ENCODE measurements at regions not wholly inside any gene's neighbourhood (a gene's known extent, or its start where the extent isn't known, plus 50 kb on each side); places are given as distances from the start of the nearest gene placed in this dataset.

DNA sequence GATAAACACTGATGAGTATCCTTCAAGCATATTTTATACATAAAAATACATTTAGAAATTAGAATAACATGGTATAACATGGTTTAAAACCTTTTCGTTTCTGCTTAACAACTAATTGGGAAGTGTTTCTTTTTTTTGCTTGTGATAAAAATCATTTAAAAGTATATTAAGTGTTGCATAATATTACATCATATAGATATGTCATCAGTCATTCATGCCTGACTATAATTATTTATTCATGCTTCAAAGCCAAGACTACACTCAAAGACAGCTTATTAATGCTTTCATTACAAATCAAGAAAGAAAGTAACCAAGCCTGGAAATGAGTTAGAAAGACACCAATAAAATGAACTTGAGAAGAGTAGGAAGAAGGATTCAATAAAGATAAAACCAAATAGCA lies 136.6 kb upstream of the TP63 start:
- DNase-seq (no peak), ATAC-seq (no peak)
- Mint-ChIP-seq H3K36me3 (peaks cover 0 to 5% (median 0%) of the 10 kb centered on the region in 3 donors), H3K9me3 (peaks cover 0 to 4% (median 0%) of the 10 kb centered on the region in 9 donors), H3K4me1 (peaks cover 0 to 2% (median 0%) of the 10 kb centered on the region in 4 donors), H3K4me3 (no peak overlapping the region), H3K27me3 (no peaks in the 10 kb centered on the region), H3K27ac (no peak overlapping the region)
- POLR2A ChIA-PET: no interaction called here

DNA sequence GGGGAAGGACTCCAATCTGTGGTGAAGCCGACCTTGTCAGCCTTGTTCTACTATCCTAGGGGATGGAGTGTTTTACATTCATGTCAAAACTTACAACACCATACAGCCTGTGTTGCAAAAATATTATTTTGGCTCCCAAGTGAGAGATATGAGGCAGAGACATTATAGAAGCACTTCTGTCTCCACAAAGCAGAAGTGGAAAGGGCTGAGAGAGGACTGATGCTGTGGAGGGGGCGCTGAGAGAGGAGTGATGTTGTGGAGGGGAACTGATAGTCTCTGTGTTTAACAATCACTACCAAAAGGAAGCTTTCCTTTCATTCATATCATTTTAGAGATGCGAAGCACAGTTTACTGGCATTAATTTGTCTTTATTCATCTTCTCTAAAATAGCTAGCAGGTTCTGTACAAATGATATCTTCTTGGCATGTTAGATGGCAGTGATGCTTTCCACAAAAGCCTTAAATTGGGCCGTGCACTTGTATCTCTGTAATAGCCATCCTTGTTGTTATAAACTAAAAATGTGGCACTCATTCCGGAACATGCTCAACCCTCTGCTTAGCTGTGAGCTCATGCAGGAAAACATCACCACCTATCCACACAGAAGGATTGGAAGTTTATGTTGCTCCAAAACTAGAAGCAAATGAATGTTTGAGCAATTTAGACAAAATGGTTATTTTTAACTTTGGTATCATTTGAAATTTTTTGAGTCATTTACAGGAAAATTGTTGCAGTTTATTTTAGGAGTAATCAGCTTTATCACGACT lies 134.6 kb upstream of the TP63 start:
- Mint-ChIP-seq H3K4me1 (peaks cover 2 to 14% (median 6%) of the 10 kb centered on the region in 4 donors), H3K36me3 (peaks cover 0 to 5% (median under 1%) of the 10 kb centered on the region in 3 donors), H3K27ac (peak overlapping the region in 1 of 10 donors; percentile 13), H3K27me3 (no peaks in the 10 kb centered on the region), H3K4me3 (no peak overlapping the region), H3K9me3 (peaks cover 0 to 11% (median 4%) of the 10 kb centered on the region in 9 donors)
- ATAC-seq (no peak), DNase-seq (no peak)
- POLR2A ChIA-PET: interaction anchor here (0.7 kb wide), 1 partner anchor 170 kb away, joined by 3 read pairs; no protein-coding TSS in a partner anchor

DNA sequence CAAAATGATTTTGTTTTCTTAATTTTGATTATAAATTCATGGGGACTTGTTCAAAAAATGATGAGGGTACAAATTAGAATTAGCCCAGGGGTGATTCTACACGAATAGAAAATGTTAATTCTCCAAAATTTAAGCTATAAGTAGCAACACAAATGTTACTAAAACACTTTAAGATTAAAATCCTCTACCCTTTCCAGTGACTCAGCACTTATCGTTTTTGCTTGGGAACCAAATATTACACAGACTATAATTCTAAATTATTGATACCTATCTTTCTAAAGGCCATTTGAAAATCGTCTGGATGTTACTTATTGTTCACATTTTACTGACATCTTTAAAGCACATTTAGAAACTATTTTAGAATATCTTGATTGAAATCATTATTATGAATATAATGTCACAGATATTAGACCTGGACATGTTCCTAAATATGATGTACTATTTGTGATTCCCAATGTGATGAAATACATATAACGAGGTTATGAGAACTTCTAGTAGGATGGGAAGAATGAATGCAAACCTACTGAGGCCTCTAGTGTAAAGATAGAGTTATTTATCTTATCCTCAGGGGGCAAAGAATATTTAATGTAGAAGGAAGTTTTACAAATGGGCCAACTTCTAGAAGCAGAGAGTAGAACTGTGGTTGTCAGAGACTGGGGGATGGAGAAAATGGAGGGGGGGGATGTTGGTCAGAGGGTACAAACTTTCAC lies 132.0 kb upstream of the TP63 start:
- Mint-ChIP-seq H3K27me3 (no peaks in the 10 kb centered on the region), H3K4me3 (no peak overlapping the region), H3K4me1 (peaks cover 5 to 25% (median 13%) of the 10 kb centered on the region in 4 donors), H3K36me3 (peaks cover 0 to 1% (median 0%) of the 10 kb centered on the region in 3 donors), H3K27ac (peak overlapping the region in 1 of 10 donors; percentile 58), H3K9me3 (peaks cover 0 to 16% (median 4%) of the 10 kb centered on the region in 9 donors)
- POLR2A ChIA-PET: no interaction called here
- ATAC-seq (no peak), DNase-seq (no peak)

DNA sequence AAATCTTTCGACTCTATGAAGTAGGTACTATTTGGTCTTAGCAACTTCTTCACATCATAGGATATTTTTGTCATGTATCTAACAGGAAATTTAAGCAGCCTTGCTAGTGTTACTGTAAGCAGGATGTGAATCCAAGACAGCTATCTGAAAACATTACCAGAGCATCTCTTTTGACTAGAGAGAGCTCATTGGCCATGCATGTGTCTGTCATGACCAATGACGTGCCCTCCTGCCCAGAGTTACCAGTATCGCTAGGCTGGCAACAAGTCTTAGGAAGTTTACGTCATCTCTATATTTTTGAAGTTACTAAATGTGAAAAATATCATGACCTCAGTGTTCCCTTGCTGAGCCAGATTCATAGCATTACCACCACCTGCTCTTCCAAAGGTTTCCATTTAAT lies 130.9 kb upstream of the TP63 start:
- no peak for ATAC-seq
- peaks cover 5 to 26% (median 13%) of the 10 kb centered on the region in 4 donors for H3K4me1 Mint-ChIP-seq

DNA sequence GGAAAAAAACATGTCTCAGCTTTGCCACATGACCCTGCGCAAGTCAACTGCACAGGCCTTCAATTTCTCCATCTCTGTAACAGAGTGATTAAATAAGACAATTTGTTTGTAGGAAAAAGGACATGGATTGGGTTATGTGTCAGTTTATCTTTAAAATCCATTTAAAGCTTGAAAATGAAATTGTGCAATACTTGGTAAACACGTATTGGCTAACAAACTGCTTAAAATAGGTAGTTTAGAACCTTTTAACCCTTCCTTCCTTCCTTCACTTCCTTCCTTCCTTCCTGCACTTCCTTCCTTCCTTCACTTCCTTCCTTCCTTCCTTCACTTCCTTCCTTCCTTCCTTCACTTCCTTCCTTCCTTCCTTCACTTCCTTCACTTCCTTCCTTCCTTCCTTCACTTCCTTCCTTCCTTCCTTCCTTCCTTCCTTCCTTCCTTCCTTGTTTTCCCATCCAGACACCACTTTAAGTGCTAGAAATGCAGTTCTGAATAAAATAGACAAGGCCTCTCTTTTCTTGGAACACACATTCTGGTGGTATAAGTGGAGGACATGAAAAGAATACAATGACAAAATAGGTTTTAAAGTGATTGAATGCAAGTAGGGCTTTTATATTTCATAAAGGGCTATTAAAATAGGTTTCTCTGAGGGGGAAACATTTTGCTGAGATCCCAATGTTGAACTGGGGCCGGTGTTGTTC lies 130.2 kb upstream of the TP63 start:
- DNase-seq (no peak), ATAC-seq (no peak)
- peaks cover 0 to 1% (median 0%) of the 10 kb centered on the region in 3 donors for H3K36me3 Mint-ChIP-seq
- POLR2A ChIA-PET: no interaction called here
- H3K27me3 Mint-ChIP-seq: no peaks in the 10 kb centered on the region
- peaks cover 5 to 26% (median 13%) of the 10 kb centered on the region in 4 donors for H3K4me1 Mint-ChIP-seq
- no peak overlapping the region for H3K4me3 Mint-ChIP-seq
- peaks cover 0 to 16% (median 4%) of the 10 kb centered on the region in 9 donors for H3K9me3 Mint-ChIP-seq
- peak overlapping the region in 9 of 10 donors; percentile 20 to 77 (median 37) for H3K27ac Mint-ChIP-seq

More for the DNA sequence above, 130.9 kb upstream of the TP63 start:
- POLR2A ChIA-PET: no interaction called here
- Mint-ChIP-seq H3K27me3 (no peaks in the 10 kb centered on the region), H3K36me3 (peaks cover 0 to 1% (median 0%) of the 10 kb centered on the region in 3 donors), H3K4me3 (no peak overlapping the region), H3K9me3 (peaks cover 0 to 16% (median 4%) of the 10 kb centered on the region in 9 donors), H3K27ac (peak overlapping the region in 1 of 10 donors; percentile 22)
- no peak for DNase-seq

DNA sequence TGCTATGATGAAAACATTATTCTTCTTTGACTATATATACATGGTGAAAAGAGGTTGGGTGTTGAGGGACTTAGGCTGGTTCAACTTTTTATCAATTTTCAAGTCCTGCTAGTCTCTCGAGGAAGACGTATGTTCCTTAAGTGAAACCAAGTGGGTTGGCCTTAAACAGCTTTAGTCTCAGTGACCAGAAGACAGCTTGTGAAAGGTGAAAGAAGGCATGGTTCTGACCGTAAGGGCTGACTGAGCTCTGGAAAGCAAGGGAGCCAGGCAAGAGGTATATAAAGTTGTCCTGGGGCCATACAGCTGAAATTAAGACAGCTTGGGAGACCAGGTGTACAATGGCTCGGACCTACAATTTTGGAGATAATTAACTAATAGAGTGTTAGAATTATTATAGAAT lies 128.9 kb upstream of the TP63 start:
- Mint-ChIP-seq H3K36me3 (peaks cover 0 to 1% (median 0%) of the 10 kb centered on the region in 3 donors), H3K4me1 (peaks cover 5 to 26% (median 13%) of the 10 kb centered on the region in 4 donors), H3K27me3 (peaks cover 0 to 4% (median 0%) of the 10 kb centered on the region in 5 donors), H3K4me3 (no peak overlapping the region), H3K9me3 (peaks cover 0 to 16% (median 4%) of the 10 kb centered on the region in 9 donors), H3K27ac (no peak overlapping the region)
- POLR2A ChIA-PET: no interaction called here
- ATAC-seq (no peak), DNase-seq (no peak)

DNA sequence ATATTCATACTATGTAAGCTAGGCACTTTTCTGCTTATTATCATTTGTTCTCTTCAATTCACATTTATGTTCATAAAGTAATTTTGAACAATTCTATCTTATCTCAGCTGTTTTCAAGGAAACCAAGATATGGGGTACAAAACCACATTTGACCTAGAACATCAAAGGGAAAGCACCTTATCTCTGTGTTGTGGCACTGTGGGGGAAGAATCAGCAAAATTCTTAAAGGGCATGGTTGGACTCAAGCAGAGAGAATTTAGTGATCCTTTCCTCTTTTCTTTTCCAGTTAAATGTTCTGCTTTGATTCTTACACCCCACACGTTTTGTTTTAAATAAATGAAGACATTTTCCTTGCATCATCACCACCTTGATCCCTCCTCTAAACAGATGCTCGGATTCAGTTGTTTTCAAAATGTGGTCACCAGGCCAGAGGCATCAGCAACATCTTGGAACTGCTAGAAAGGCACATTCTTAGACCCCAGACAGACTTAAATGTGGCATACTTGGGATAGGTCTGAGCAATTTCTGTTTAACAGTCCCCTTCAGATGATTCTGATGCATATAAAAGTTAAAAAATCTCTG lies 128.4 kb upstream of the TP63 start:
- peak overlapping the region in 1 of 10 donors; percentile 75 for H3K27ac Mint-ChIP-seq
- peaks cover 0 to 13% (median 4%) of the 10 kb centered on the region in 9 donors for H3K9me3 Mint-ChIP-seq
- no peak overlapping the region for H3K4me3 Mint-ChIP-seq
- peaks cover 0 to 1% (median 0%) of the 10 kb centered on the region in 3 donors for H3K36me3 Mint-ChIP-seq
- peaks cover 5 to 26% (median 13%) of the 10 kb centered on the region in 4 donors for H3K4me1 Mint-ChIP-seq
- no peak for DNase-seq
- ATAC-seq: no peak
- peaks cover 0 to 4% (median 0%) of the 10 kb centered on the region in 5 donors for H3K27me3 Mint-ChIP-seq
- POLR2A ChIA-PET: no interaction called here

DNA sequence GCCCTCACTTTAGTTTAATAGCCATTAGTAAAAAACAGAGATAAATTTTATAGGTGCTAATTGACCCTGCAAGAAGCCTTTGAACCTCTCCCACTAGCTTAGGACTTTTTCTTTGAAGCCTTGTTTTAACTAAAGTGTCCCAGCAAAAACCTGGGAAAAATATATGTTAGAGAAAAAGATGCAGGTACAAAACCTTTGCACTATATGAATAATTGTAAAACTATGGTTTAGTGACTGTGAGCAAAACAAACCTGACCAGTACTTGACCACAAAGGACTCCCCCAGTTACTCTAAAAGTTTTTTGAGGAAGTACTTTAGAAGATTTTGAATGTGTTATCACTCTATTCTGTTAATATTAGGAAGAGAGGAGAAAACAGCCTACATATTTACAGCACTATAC lies 123.3 kb upstream of the TP63 start:
- DNase-seq (no peak), ATAC-seq (no peak)
- H3K4me1 Mint-ChIP-seq: peaks cover 2 to 5% (median 2%) of the 10 kb centered on the region in 4 donors
- H3K27ac Mint-ChIP-seq: no peak overlapping the region
- H3K36me3 Mint-ChIP-seq: no peaks in the 10 kb centered on the region
- POLR2A ChIA-PET: no interaction called here
- H3K4me3 Mint-ChIP-seq: no peak overlapping the region
- no peaks in the 10 kb centered on the region for H3K9me3 Mint-ChIP-seq
- H3K27me3 Mint-ChIP-seq: peaks cover 0 to 4% (median 0%) of the 10 kb centered on the region in 5 donors

DNA sequence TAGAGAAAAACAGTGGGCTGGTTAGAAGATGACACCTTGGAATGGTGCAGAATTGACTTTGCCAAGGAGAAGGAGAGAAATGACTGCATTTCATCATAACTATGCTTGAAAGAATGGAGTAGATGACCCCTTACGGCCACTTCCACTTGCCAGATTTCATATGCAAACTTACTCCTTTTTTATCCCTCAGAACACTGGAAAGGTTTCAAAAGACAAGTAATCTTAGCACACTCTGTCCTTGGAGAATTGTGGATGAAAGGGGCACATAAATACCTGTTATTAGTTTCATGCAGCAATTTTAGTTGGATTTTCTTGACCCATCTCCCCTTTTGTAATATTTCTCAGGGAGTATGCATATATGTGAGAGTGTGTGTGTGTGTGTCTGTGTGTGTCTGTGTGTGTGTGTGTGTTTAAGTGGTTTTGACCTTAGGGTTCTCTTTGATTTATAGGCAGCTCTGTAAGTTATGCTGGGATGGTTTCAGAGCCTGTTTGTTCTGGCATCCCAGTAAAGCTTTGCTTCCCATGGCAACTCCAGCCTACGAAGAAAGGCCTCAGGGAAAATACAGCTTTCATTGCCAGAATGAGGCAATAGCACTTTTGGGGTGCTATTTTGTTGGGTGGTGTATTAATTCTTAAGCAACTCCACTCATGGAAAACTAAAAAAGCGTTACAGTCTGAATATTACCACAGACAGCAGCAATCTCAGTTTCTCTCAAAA lies 122.2 kb upstream of the TP63 start:
- peaks cover 0 to 2% (median under 1%) of the 10 kb centered on the region in 4 donors for H3K4me1 Mint-ChIP-seq
- H3K27ac Mint-ChIP-seq: no peak overlapping the region
- POLR2A ChIA-PET: no interaction called here
- peaks cover 0 to 4% (median 0%) of the 10 kb centered on the region in 5 donors for H3K27me3 Mint-ChIP-seq
- ATAC-seq (no peak), DNase-seq (no peak)
- H3K4me3 Mint-ChIP-seq: no peak overlapping the region
- H3K36me3 Mint-ChIP-seq: no peaks in the 10 kb centered on the region
- H3K9me3 Mint-ChIP-seq: no peaks in the 10 kb centered on the region

DNA sequence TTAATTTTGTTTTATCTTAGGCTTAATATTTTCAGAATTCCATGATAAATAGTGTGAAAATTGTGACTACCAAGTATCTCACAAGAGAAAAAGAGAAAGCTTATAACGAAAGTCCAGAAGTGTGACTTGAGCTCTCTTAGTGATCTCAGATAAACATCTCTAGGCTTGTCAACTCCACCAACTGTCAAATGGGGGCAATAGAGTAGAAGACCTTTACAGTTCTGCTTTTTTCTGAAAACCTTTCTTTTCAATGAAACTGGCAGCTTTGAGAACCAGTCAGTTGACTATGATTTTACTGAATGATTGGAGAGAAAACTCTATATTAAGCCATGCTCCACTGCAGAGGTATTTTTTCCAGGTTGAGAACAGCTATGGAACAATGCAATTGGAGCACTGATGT lies 119.2 kb upstream of the TP63 start:
- Mint-ChIP-seq H3K9me3 (peaks cover 0 to 10% (median 6%) of the 10 kb centered on the region in 9 donors), H3K4me1 (peaks cover 0 to 2% (median 0%) of the 10 kb centered on the region in 4 donors), H3K36me3 (peaks cover 0 to 6% (median 4%) of the 10 kb centered on the region in 3 donors), H3K4me3 (no peak overlapping the region), H3K27me3 (peaks cover 0 to 2% (median 0%) of the 10 kb centered on the region in 5 donors), H3K27ac (no peak overlapping the region)
- ATAC-seq (no peak), DNase-seq (no peak)
- POLR2A ChIA-PET: no interaction called here

DNA sequence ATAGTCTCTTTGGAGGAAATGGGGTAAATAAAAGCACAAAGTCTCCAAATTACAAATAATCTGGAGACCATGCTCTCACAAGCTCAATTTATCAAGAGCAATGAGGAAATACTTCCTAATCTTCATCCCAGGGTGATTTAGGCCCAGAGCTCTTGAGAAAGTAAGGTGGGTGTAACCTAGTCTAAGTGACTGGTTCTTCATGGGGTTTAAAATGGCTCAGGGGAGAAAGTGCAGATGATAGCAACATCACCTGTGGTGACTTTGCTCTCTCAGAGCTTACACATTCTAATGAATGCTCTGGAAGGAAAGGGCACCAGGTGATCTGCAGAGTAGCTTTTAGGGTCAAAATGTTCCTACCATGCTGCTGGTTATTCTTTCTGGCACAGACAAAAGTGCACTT lies 118.4 kb upstream of the TP63 start:
- Mint-ChIP-seq H3K27ac (no peak overlapping the region), H3K9me3 (peaks cover 0 to 14% (median 9%) of the 10 kb centered on the region in 9 donors), H3K4me1 (peaks cover 0 to 2% (median 0%) of the 10 kb centered on the region in 4 donors), H3K36me3 (peaks cover 0 to 6% (median 4%) of the 10 kb centered on the region in 3 donors), H3K4me3 (no peak overlapping the region), H3K27me3 (no peaks in the 10 kb centered on the region)
- no peak for DNase-seq
- ATAC-seq: no peak
- POLR2A ChIA-PET: no interaction called here

Data from naive thymus-derived CD8-positive, alpha-beta T cell (primary cell).